CD14-positive monocyte (primary cell): ENCODE measurements at regions not wholly inside any gene's neighbourhood (a gene's known extent, or its start where the extent isn't known, plus 50 kb on each side); places are given as distances from the start of the nearest gene placed in this dataset.

Experiments used
- DNase-seq, 3 donors: peaks; one replicate each; pipeline ENCODE4 v3.0.0-alpha.2; 2011 to 2022
- H2AFZ ChIP-seq: 2 replicates; pipeline ENCODE4 v1.6.0; 2012; ENCODE audit warnings: mild to moderate bottlenecking, low read depth, low read length, inconsistent platforms; ENCODE audit not compliant: insufficient read depth, poor library complexity, severe bottlenecking
- H3K27ac ChIP-seq, 2 donors: 1 replicate in 1 of 2; 2 replicates in 1 of 2; pipeline ENCODE4 v1.5.1; 2012 to 2013; ENCODE audit warnings: low read length in 2 of 2, control low read depth in 1 of 2, inconsistent platforms in 1 of 2, low read depth in 1 of 2, mild to moderate bottlenecking in 1 of 2
- H3K27me3 ChIP-seq, 2 donors: one replicate each; pipeline versions ENCODE4 v1.6.0 to v1.6.1; 2011 to 2013; ENCODE audit warnings: low read length in 2 of 2; ENCODE audit not compliant: control insufficient read depth in 2 of 2, insufficient read depth in 2 of 2
- H3K36me3 ChIP-seq, 2 donors: replicated peaks in 1 of 2; 1 replicate in 1 of 2; 2 replicates in 1 of 2; pipeline versions ENCODE4 v1.5.1 to v1.6.1; 2012 to 2013; ENCODE audit warnings: low read length in 2 of 2, control low read depth in 1 of 2, inconsistent platforms in 1 of 2, mild to moderate bottlenecking in 1 of 2; ENCODE audit not compliant: insufficient read depth in 2 of 2, control insufficient read depth in 1 of 2
- H3K4me1 ChIP-seq, 2 donors: 1 replicate in 1 of 2; 2 replicates in 1 of 2; pipeline versions ENCODE4 v1.5.1 to v1.6.1; 2012 to 2013; ENCODE audit warnings: low read length in 2 of 2, control low read depth in 1 of 2, inconsistent platforms in 1 of 2, mild to moderate bottlenecking in 1 of 2, moderate library complexity in 1 of 2; ENCODE audit not compliant: insufficient read depth in 2 of 2, control insufficient read depth in 1 of 2
- H3K4me2 ChIP-seq: replicated peaks from 2 replicates; pipeline ENCODE3; 2012; ENCODE audit warnings: low read length, moderate library complexity, mild to moderate bottlenecking; ENCODE audit not compliant: poor library complexity, severe bottlenecking; ENCODE audit errors: extremely low read depth
- H3K4me3 ChIP-seq, 3 experiments: fragments of 200-600 bp in 1 of 3; sonication (generic) in 1 of 3; replicated peaks in 1 of 3; 1 replicate in 2 of 3; 2 replicates in 1 of 3; pipeline ENCODE4 v1.5.1; 2011 to 2013; ENCODE audit warnings: low read length in 3 of 3, mild to moderate bottlenecking in 3 of 3, control low read depth in 2 of 3, low read depth in 2 of 3, inconsistent platforms in 1 of 3, moderate library complexity in 1 of 3
- H3K79me2 ChIP-seq: 2 replicates; pipeline ENCODE4 v1.6.0; 2012; ENCODE audit warnings: mild to moderate bottlenecking, control low read depth, inconsistent platforms, low read length, moderate library complexity; ENCODE audit not compliant: insufficient read depth
- H3K9ac ChIP-seq: 2 replicates; pipeline ENCODE4 v1.6.0; 2017; ENCODE audit warnings: low read length, mild to moderate bottlenecking; ENCODE audit not compliant: insufficient read depth, poor library complexity, severe bottlenecking
- H3K9me3 ChIP-seq, 2 donors: replicated peaks in 1 of 2; 1 replicate in 1 of 2; 2 replicates in 1 of 2; pipeline versions ENCODE4 v1.5.1 to v1.6.1; 2012 to 2013; ENCODE audit warnings: low read length in 2 of 2, control low read depth in 1 of 2; ENCODE audit not compliant: control insufficient read depth in 1 of 2, insufficient read depth in 1 of 2
- H4K20me1 ChIP-seq: 2 replicates; pipeline ENCODE4 v1.6.0; 2012; ENCODE audit warnings: mild to moderate bottlenecking, low read length, control low read depth, moderate library complexity; ENCODE audit not compliant: insufficient read depth
- H3K27ac Mint-ChIP-seq, 7 donors: one replicate each; pipeline ENCODE4 v1.8.0; 2020; ENCODE audit warnings: mild to moderate bottlenecking in 7 of 7, mixed read lengths in 7 of 7, moderate library complexity in 6 of 7, inconsistent platforms in 2 of 7
- H3K27me3 Mint-ChIP-seq, 3 donors: one replicate each; pipeline ENCODE4 v1.8.0; 2021 to 2022; ENCODE audit warnings: low read depth in 3 of 3, mild to moderate bottlenecking in 3 of 3, mixed read lengths in 3 of 3, moderate library complexity in 3 of 3, inconsistent platforms in 1 of 3
- H3K36me3 Mint-ChIP-seq, 2 donors: one replicate each; pipeline ENCODE4 v1.8.0; 2020; ENCODE audit warnings: mixed read lengths in 2 of 2, inconsistent platforms in 1 of 2, mild to moderate bottlenecking in 1 of 2
- H3K4me1 Mint-ChIP-seq: one replicate; pipeline ENCODE4 v1.8.0; 2020; ENCODE audit warnings: mild to moderate bottlenecking, mixed read lengths
- H3K4me3 Mint-ChIP-seq, 2 donors: one replicate each; pipeline ENCODE4 v1.8.0; 2020; ENCODE audit warnings: mild to moderate bottlenecking in 2 of 2, mixed read lengths in 2 of 2, moderate library complexity in 1 of 2
- H3K9me3 Mint-ChIP-seq, 7 donors: one replicate each; pipeline ENCODE4 v1.8.0; 2020 to 2022; ENCODE audit warnings: mixed read lengths in 7 of 7, mild to moderate bottlenecking in 6 of 7, moderate library complexity in 6 of 7, inconsistent platforms in 2 of 7
- WGBS: methylation state at CpG from one replicate; pipeline ENCODE4 v1.1.5; 2013; ENCODE audit warnings: missing lambda C conversion rate; ENCODE audit not compliant: insufficient coverage; 5-methylcytosine and 5-hydroxymethylcytosine counted together
- intact Hi-C, 2 donors: fragments of 100-400 bp; cut with micrococcal nuclease; formaldehyde crosslinking; loops; one replicate each; pipeline versions ENCODE4 v1.15.0 to v1.15.1; 2023
- TF ChIP-seq, protein P1 (sequence below): fragments of 200-600 bp; IDR thresholded peaks from one replicate; pipeline ENCODE4 v1.8.0; 2022; ENCODE audit warnings: antibody characterized with exemption, mild to moderate bottlenecking

GRCh38 chr4:52410971-52411370 is 248.1 kb downstream of the USP46 start:
- Mint-ChIP-seq H3K9me3 (peaks cover 15 to 35% (median 26%) of the 10 kb centered on the region in 7 donors), H3K27ac (no peak overlapping the region), H3K4me1 (no peaks in the 10 kb centered on the region), H3K27me3 (peaks cover 0 to 1% (median 0%) of the 10 kb centered on the region in 3 donors), H3K36me3 (no peaks in the 10 kb centered on the region), H3K4me3 (no peak overlapping the region)
- TF ChIP-seq, protein P1, sequence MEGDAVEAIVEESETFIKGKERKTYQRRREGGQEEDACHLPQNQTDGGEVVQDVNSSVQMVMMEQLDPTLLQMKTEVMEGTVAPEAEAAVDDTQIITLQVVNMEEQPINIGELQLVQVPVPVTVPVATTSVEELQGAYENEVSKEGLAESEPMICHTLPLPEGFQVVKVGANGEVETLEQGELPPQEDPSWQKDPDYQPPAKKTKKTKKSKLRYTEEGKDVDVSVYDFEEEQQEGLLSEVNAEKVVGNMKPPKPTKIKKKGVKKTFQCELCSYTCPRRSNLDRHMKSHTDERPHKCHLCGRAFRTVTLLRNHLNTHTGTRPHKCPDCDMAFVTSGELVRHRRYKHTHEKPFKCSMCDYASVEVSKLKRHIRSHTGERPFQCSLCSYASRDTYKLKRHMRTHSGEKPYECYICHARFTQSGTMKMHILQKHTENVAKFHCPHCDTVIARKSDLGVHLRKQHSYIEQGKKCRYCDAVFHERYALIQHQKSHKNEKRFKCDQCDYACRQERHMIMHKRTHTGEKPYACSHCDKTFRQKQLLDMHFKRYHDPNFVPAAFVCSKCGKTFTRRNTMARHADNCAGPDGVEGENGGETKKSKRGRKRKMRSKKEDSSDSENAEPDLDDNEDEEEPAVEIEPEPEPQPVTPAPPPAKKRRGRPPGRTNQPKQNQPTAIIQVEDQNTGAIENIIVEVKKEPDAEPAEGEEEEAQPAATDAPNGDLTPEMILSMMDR = no peak
- Histone ChIP-seq H4K20me1 (no peaks in the 10 kb centered on the region), H2AFZ (no peak overlapping the region), H3K79me2 (no peaks in the 10 kb centered on the region), H3K4me2 (no peak overlapping the region), H3K9me3 (peaks cover 31 to 35% of the 10 kb centered on the region in 2 donors), H3K4me3 (no peak overlapping the region), H3K27me3 (no peaks in the 10 kb centered on the region), H3K36me3 (no peaks in the 10 kb centered on the region), H3K4me1 (no peaks in the 10 kb centered on the region), H3K27ac (no peak overlapping the region), H3K9ac (no peak overlapping the region)
- DNase-seq = no peak
- intact Hi-C loops = no loop called here
- WGBS = 89% methylated on average over 3 of the region's 3 CpGs

DNA sequence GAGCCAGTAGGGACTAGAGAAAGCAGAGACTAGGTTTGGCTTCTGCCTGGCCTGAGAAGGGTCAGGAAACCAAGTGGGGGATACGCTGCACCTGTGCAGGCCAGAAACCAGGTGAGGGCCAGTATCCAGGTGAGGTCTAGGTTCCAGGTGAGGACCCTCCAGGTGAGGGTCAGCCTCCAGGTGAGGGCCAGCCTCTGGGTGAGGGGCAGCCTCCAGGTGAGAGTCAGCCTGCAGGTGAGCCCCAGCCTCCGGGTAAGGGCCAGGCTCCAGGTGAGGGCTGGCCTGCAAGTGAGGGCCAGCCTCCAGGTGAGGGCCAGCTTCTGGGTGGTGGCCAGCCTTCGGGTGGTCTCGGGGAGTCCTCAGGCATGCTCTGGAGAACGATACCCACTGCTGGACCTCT is 238.8 kb downstream of the USP46 start:
- no peak overlapping the region for H2AFZ ChIP-seq
- no peak overlapping the region for H3K9ac ChIP-seq
- Mint-ChIP-seq H3K4me3 (no peak overlapping the region), H3K36me3 (no peaks in the 10 kb centered on the region), H3K9me3 (peaks cover 0 to 6% (median 3%) of the 10 kb centered on the region in 7 donors), H3K27ac (no peak overlapping the region), H3K27me3 (peaks cover 0 to 1% (median 0%) of the 10 kb centered on the region in 3 donors), H3K4me1 (no peaks in the 10 kb centered on the region)
- H3K27ac ChIP-seq = no peak overlapping the region
- no peaks in the 10 kb centered on the region for H3K79me2 ChIP-seq
- WGBS = 96% methylated on average over 4 of the region's 5 CpGs
- H3K9me3 ChIP-seq = peaks cover 0 to 5% of the 10 kb centered on the region in 2 donors
- H3K27me3 ChIP-seq = no peaks in the 10 kb centered on the region
- no peaks in the 10 kb centered on the region for H4K20me1 ChIP-seq
- no peaks in the 10 kb centered on the region for H3K36me3 ChIP-seq
- TF ChIP-seq, protein P1 = no peak
- no peaks in the 10 kb centered on the region for H3K4me1 ChIP-seq
- DNase-seq = no peak
- H3K4me3 ChIP-seq = no peak overlapping the region
- intact Hi-C loops = no loop called here
- H3K4me2 ChIP-seq = no peak overlapping the region
